Prostate gland (tissue), 2 donors: ENCODE measurements at regions not wholly inside any gene's neighbourhood (a gene's known extent, or its start where the extent isn't known, plus 50 kb on each side); places are given as distances from the start of the nearest gene placed in this dataset.

ENCODE experiments used
- DNase-seq: peaks from one replicate; pipeline ENCODE4 v3.0.0-alpha.2; 2019; ENCODE audit warnings: low spot score
- H3K27ac ChIP-seq, 2 donors: fragments of 200-600 bp; sonication (generic); 2 replicates each; pipeline ENCODE4 v1.5.1; 2017 to 2019
- H3K27me3 ChIP-seq: fragments of 200-600 bp; sonication (generic); replicated peaks from 2 replicates; pipeline ENCODE4 v1.5.1; 2019; ENCODE audit not compliant: insufficient read depth
- H3K36me3 ChIP-seq, 2 donors: fragments of 200-600 bp; sonication (generic); 1 replicate in 1 of 2; 2 replicates in 1 of 2; pipeline versions ENCODE4 v1.5.1 to v1.8.1; 2017 to 2019
- H3K4me1 ChIP-seq: fragments of 200-600 bp; sonication (generic); replicated peaks from 2 replicates; pipeline ENCODE4 v1.5.1; 2019
- H3K4me3 ChIP-seq, 2 donors: fragments of 200-600 bp; sonication (generic); 2 replicates each; pipeline ENCODE4 v1.5.1; 2017 to 2019
- H3K9me3 ChIP-seq: fragments of 200-600 bp; sonication (generic); 2 replicates; pipeline ENCODE4 v1.5.1; 2017
- POLR2A ChIP-seq: fragments of 450-650 bp; IDR thresholded peaks from one replicate; pipeline ENCODE4 v1.6.1; 2016; ENCODE audit warnings: antibody characterized with exemption, mild to moderate bottlenecking
- POLR2AphosphoS5 ChIP-seq: sonication (generic); formaldehyde crosslinking; IDR thresholded peaks from one replicate; pipeline ENCODE4 v1.6.1; 2017; ENCODE audit warnings: antibody characterized with exemption
- WGBS: methylation state at CpG from one replicate; pipeline ENCODE4 v1.1.5; 2018; 5-methylcytosine and 5-hydroxymethylcytosine counted together
- intact Hi-C: fragments of 100-400 bp; cut with DNase I; formaldehyde crosslinking; loops from one replicate; pipeline ENCODE4 v1.14.2; 2022
- TF ChIP-seq, protein P1 (sequence below), 4 experiments: fragments of 200-600 bp in 2 of 4; fragments of 450-650 bp in 2 of 4; sonication (generic) in 2 of 4; IDR thresholded peaks; 1 replicate in 3 of 4; 2 replicates in 1 of 4; pipeline ENCODE4 v1.5.1; 2016 to 2019; ENCODE audit warnings: antibody characterized with exemption in 4 of 4, mild to moderate bottlenecking in 2 of 4, moderate library complexity in 2 of 4

DNA sequence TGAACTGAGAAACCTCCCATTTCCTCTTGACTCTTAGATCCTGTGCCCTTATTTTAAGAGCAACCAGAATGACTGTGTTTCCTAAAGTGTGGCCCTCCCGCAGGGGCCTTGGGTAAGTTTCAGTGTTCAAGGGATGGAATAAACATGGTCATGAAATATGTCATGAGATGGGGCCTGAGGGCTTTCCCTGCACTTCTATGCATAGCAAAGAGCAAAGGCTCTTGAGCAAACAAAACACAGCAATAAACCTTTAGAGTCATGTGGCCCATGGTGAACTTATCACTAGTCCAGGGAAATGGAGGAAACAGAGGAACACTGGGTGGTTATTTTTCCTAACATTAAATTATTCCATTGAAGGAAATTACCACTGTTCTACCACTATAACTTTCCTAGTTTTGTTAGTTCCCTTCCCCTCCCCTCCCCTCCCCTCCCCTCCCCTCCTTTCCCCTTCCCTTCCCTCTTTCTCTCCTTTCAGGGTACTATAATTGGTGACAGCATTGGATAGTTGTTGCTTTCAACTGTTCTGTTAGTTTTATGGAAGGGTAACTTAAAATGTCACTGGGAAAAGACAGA, 72.4 kb downstream of the CTSL start:
- no peak overlapping the region for H3K4me3 ChIP-seq
- no peak for DNase-seq
- TF ChIP-seq POLR2A = no peak
- TF ChIP-seq, protein P1, sequence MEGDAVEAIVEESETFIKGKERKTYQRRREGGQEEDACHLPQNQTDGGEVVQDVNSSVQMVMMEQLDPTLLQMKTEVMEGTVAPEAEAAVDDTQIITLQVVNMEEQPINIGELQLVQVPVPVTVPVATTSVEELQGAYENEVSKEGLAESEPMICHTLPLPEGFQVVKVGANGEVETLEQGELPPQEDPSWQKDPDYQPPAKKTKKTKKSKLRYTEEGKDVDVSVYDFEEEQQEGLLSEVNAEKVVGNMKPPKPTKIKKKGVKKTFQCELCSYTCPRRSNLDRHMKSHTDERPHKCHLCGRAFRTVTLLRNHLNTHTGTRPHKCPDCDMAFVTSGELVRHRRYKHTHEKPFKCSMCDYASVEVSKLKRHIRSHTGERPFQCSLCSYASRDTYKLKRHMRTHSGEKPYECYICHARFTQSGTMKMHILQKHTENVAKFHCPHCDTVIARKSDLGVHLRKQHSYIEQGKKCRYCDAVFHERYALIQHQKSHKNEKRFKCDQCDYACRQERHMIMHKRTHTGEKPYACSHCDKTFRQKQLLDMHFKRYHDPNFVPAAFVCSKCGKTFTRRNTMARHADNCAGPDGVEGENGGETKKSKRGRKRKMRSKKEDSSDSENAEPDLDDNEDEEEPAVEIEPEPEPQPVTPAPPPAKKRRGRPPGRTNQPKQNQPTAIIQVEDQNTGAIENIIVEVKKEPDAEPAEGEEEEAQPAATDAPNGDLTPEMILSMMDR (IDR thresholded peaks at IDR 0.05) = no peak
- TF ChIP-seq POLR2AphosphoS5 = no peak
- no peaks in the 10 kb centered on the region for H3K27me3 ChIP-seq
- no peaks in the 10 kb centered on the region for H3K4me1 ChIP-seq
- intact Hi-C loops = no loop called here
- H3K9me3 ChIP-seq = no peaks in the 10 kb centered on the region
- WGBS = 50% methylated on average over 1 of the region's 1 CpG
- no peak overlapping the region for H3K27ac ChIP-seq
- H3K36me3 ChIP-seq = no peaks in the 10 kb centered on the region

DNA sequence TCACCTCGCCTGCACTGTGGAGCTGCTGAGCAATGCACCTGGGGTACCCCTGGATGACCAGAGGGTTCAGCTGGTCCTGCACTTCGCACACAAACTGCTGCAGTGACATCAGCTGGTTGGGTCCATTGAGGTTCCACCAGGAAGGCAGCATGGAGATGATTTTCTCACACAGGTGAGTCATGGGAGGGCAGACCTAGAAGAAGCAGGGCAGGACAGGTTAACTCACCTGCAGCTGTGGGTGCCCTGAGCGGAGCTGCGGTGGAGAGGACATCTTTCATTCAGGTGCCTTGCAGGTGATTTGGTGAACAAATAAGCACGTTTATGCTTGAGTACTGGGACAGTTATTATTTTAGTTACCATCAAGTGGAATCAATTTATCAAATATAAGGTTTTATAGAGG, 73.6 kb downstream of the CTSL start:
- H3K27ac ChIP-seq = no peak overlapping the region
- H3K27me3 ChIP-seq = no peaks in the 10 kb centered on the region
- no peak overlapping the region for H3K4me3 ChIP-seq
- no peak for DNase-seq
- H3K36me3 ChIP-seq = no peaks in the 10 kb centered on the region
- TF ChIP-seq, protein P1 (IDR thresholded peaks at IDR 0.05) = no peak
- TF ChIP-seq POLR2A = no peak
- TF ChIP-seq POLR2AphosphoS5 = no peak
- intact Hi-C loops = no loop called here
- no peaks in the 10 kb centered on the region for H3K9me3 ChIP-seq
- 93% methylated on average over 5 of the region's 5 CpGs for WGBS
- H3K4me1 ChIP-seq = no peaks in the 10 kb centered on the region

DNA sequence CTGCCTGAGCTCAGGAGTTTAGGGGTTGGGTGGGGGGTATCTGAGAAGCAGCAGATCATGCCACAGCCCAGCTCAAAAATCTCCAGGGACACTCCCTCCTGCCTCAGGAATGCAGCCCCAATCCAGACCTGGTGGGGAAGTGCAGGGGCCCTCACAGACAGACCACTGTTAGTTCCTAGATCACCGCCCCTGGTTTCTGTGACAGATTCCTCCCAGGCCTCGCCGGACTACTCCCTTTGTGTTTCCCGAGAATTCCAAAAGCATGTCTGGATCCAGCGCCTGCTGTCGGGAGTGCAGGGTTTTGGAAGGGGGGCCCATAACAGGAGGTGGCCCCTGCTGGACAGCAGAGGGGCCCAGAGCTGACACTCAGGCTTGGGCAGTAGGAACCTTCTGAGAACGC, 74.5 kb downstream of the CTSL start:
- no peaks in the 10 kb centered on the region for H3K27me3 ChIP-seq
- DNase-seq = no peak
- intact Hi-C loops = no loop called here
- no peaks in the 10 kb centered on the region for H3K4me1 ChIP-seq
- TF ChIP-seq POLR2AphosphoS5 (no peak), POLR2A (no peak)
- TF ChIP-seq, protein P1 (IDR thresholded peaks at IDR 0.05) = no peak
- no peak overlapping the region for H3K4me3 ChIP-seq
- no peaks in the 10 kb centered on the region for H3K36me3 ChIP-seq
- H3K9me3 ChIP-seq = no peaks in the 10 kb centered on the region
- WGBS = 73% methylated on average over 7 of the region's 7 CpGs
- no peak overlapping the region for H3K27ac ChIP-seq

DNA sequence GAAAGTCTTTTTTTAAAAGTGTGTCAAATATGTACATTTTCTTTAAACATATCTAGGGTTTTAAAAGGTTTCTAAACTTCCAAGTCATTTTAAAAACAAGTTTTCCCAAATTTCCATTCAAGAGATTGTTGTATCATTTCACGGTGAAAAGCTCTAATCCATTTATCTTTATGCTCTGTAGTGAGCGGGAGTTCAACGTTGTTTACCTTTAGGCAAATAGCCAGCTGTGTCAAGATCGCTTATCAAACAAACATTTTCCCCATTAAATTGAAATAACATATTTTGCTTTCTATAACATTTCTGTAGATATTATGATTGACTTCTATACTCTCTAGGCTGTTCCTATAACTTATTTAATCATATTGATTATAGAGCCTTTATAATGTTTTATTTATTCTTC, 75.1 kb downstream of the CTSL start:
- TF ChIP-seq POLR2AphosphoS5 (no peak), POLR2A (no peak)
- TF ChIP-seq, protein P1 (IDR thresholded peaks at IDR 0.05) = no peak
- Histone ChIP-seq H3K4me3 (no peak overlapping the region), H3K9me3 (no peaks in the 10 kb centered on the region), H3K4me1 (no peaks in the 10 kb centered on the region), H3K27ac (no peak overlapping the region), H3K27me3 (no peaks in the 10 kb centered on the region), H3K36me3 (no peaks in the 10 kb centered on the region)
- 19% methylated on average over 4 of the region's 4 CpGs for WGBS
- no peak for DNase-seq
- intact Hi-C loops = no loop called here

DNA sequence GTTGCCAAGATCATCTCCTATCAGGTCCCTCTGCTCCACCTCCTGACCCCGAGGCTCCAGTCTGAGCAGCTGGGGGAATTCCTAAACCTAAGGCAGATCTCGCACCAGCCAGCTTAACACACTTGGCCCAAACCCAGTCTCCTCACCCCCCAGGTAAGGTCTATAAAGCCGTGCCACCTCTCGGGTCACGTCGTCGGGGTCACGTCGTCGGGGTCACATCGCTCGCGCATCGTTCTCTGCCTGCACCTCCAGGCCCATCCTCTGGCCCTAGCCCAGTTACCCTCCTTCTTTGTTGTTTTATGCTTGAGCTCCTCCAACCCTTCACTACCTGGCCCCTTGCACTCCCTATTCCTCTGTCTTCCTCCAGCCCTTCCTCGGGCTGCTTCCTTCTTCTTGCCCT, 77.2 kb downstream of the CTSL start:
- Histone ChIP-seq H3K36me3 (no peaks in the 10 kb centered on the region), H3K9me3 (no peaks in the 10 kb centered on the region), H3K4me1 (no peaks in the 10 kb centered on the region), H3K4me3 (no peak overlapping the region), H3K27ac (no peak overlapping the region), H3K27me3 (no peaks in the 10 kb centered on the region)
- intact Hi-C loops = no loop called here
- no peak for DNase-seq
- TF ChIP-seq POLR2A = no peak
- TF ChIP-seq, protein P1 (IDR thresholded peaks at IDR 0.05) = no peak
- TF ChIP-seq POLR2AphosphoS5 = no peak
- 92% methylated on average over 15 of the region's 15 CpGs for WGBS
